ENCODE measurements at regions not wholly inside any gene's neighbourhood (a gene's known extent, or its start where the extent isn't known, plus 50 kb on each side); places are given as distances from the start of the nearest gene placed in this dataset.

DNA sequence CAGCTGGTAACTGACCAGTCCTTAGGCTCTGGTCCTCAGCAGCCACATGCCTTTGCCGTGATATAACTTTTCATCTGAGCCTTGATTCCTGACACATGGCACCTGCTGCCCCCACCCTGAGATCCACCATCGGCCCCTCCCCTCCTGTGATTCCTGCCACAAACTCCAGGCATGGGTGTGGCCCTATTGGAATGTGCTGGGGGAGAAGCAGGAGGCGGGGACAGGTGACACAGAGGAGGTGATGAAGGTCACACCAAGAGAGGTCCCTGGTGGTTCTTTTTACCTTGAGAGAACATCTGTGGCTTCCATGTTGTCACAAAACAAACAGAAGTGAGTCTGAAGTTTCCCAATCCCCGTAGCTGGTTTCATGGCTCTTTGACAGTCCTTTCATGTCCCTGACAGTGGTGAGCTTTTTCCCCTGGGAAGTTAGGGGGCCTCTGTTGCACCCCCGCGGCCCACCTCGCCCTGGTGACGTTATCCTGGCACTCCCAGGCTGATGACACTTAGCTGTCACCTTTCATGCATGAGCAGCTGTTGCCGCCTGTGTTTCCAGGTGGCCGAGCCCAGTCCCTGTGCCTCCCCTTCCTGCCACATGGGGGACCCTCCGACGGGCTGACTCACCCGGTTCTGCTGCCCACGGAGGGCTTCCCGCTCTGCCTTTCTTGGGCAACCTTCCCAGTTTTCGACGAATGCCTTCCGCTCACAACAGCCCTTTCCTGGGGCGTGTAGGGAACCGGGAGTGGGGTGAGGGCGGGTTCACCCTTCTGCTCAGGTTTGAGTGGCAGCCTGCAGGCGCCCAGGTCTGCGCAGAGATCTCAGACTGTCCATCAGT, 66.3 kb upstream of the GLI2 start (continued):
- peak; percentile 70 to 89 (median 86); a peak in 3 of 4 replicates for TF ChIP-seq CTCF (IDR thresholded peaks at IDR 0.05; ENCODE audit: control extremely low read depth in 1 of 3, insufficient read depth in 1 of 3, low read depth in 1 of 3, low read length in 3 of 3)
- TF ChIP-seq BRCA1 (IDR thresholded peaks at IDR 0.05; ENCODE audit: low read depth, low read length): no peak
- 0 out of 2 replicates have a peak, but pooled peaks have one; percentile 2 for TF ChIP-seq TCF12 (IDR thresholded peaks at IDR 0.05; ENCODE audit: low read depth, low read length)
- TF ChIP-seq, protein P1, sequence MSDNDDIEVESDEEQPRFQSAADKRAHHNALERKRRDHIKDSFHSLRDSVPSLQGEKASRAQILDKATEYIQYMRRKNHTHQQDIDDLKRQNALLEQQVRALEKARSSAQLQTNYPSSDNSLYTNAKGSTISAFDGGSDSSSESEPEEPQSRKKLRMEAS (IDR thresholded peaks at IDR 0.05): peak; percentile 81
- peak; percentile 25; the same call in 1 of the 2 replicates for TF ChIP-seq USF2 (IDR thresholded peaks at IDR 0.05; ENCODE audit: low read length)
- no peak for TF ChIP-seq ZNF274 (IDR thresholded peaks at IDR 0.05; ENCODE audit: borderline replicate concordance, extremely low read depth, low read length)
- no peak for TF ChIP-seq BACH1 (IDR thresholded peaks at IDR 0.05; ENCODE audit: low read length)
- no peak for TF ChIP-seq TEAD4 (IDR thresholded peaks at IDR 0.05; ENCODE audit: low read depth, low read length)
- TF ChIP-seq GABPA (IDR thresholded peaks at IDR 0.05; ENCODE audit: borderline replicate concordance, insufficient read depth, low read length): peak; percentile 27; the same call in 1 of the 2 replicates
- TF ChIP-seq JUND (IDR thresholded peaks at IDR 0.05; ENCODE audit: low read length): peak; percentile 85
